T-helper 17 cell (primary cell): ENCODE measurements at regions not wholly inside any gene's neighbourhood (a gene's known extent, or its start where the extent isn't known, plus 50 kb on each side); places are given as distances from the start of the nearest gene placed in this dataset.
A peak's percentile ranks its signal among the peaks of the same experiment; 100 is the strongest.

Experiments
- ATAC-seq: fragments of 150-1000 bp; cut with Tn5 transposase; 2 replicates; pipeline ENCODE4 v1.10.0; 2021; ENCODE audit warnings: mild to moderate bottlenecking, moderate library complexity
- DNase-seq, 3 donors: peaks; one replicate each; pipeline versions ENCODE4 v3.0.0 to v3.0.0-alpha.2; 2020 to 2021
- H3K9me3 ChIP-seq: one replicate; pipeline ENCODE4 v1.7.0; 2013; ENCODE audit warnings: low read length, mild to moderate bottlenecking; ENCODE audit not compliant: control insufficient read depth, poor library complexity, severe bottlenecking
- H3K27ac Mint-ChIP-seq: one replicate; pipeline ENCODE4 v1.8.0; 2022; ENCODE audit warnings: mild to moderate bottlenecking, moderate library complexity, mixed read lengths
- H3K27me3 Mint-ChIP-seq: one replicate; pipeline ENCODE4 v1.8.0; 2022; ENCODE audit warnings: mixed read lengths
- H3K36me3 Mint-ChIP-seq: one replicate; pipeline ENCODE4 v1.8.0; 2022; ENCODE audit warnings: low read depth, mixed read lengths
- H3K4me1 Mint-ChIP-seq: one replicate; pipeline ENCODE4 v1.8.0; 2022; ENCODE audit warnings: mild to moderate bottlenecking, mixed read lengths
- H3K4me3 Mint-ChIP-seq: one replicate; pipeline ENCODE4 v1.8.0; 2022; ENCODE audit warnings: mild to moderate bottlenecking, moderate library complexity, mixed read lengths

GRCh38 chr7:116122972-116123595 lies 87.3 kb upstream of the TES start:
- no peaks in the 10 kb centered on the region for H3K36me3 Mint-ChIP-seq
- H3K9me3 ChIP-seq, result no peaks in the 10 kb centered on the region
- H3K4me1 Mint-ChIP-seq, result peaks cover 3% of the 10 kb centered on the region
- DNase-seq, result no peak
- H3K27ac Mint-ChIP-seq, result no peak overlapping the region
- ATAC-seq, result no peak
- H3K4me3 Mint-ChIP-seq, result no peak overlapping the region
- peaks cover 41% of the 10 kb centered on the region for H3K27me3 Mint-ChIP-seq

- Mint-ChIP-seq H3K4me1 (peaks cover 3% of the 10 kb centered on the region), H3K36me3 (no peaks in the 10 kb centered on the region), H3K4me3 (no peak overlapping the region), H3K27ac (no peak overlapping the region), H3K27me3 (peaks cover 23% of the 10 kb centered on the region)
- DNase-seq, result no peak
- no peak for ATAC-seq
- no peaks in the 10 kb centered on the region for H3K9me3 ChIP-seq
Measured at GRCh38 chr7:116128139-116128538, 82.2 kb upstream of the TES start.

GRCh38 chr7:116135306-116135705 lies 75.0 kb upstream of the TES start:
- ATAC-seq, result no peak
- Mint-ChIP-seq H3K4me1 (peaks cover 4% of the 10 kb centered on the region), H3K27ac (no peak overlapping the region)

GRCh38 chr7:116138202-116138801 lies 72.0 kb upstream of the TES start:
- H3K9me3 ChIP-seq, result no peaks in the 10 kb centered on the region
- ATAC-seq (peak; percentile 86), DNase-seq (no peak)
- Mint-ChIP-seq H3K27me3 (peaks cover 7% of the 10 kb centered on the region), H3K27ac (no peak overlapping the region), H3K4me3 (no peak overlapping the region), H3K4me1 (peaks cover 9% of the 10 kb centered on the region), H3K36me3 (no peaks in the 10 kb centered on the region)

More at GRCh38 chr7:116135306-116135705, 75.0 kb upstream of the TES start:
- no peaks in the 10 kb centered on the region for H3K36me3 Mint-ChIP-seq
- H3K4me3 Mint-ChIP-seq, result no peak overlapping the region
- H3K9me3 ChIP-seq, result no peaks in the 10 kb centered on the region
- peaks cover 7% of the 10 kb centered on the region for H3K27me3 Mint-ChIP-seq
- no peak for DNase-seq

GRCh38 chr7:116139007-116139406 lies 71.3 kb upstream of the TES start:
- no peak for DNase-seq
- peak overlapping the region; percentile 11 for H3K27ac Mint-ChIP-seq
- peaks cover 8% of the 10 kb centered on the region for H3K4me1 Mint-ChIP-seq
- no peaks in the 10 kb centered on the region for H3K9me3 ChIP-seq
- no peak overlapping the region for H3K4me3 Mint-ChIP-seq
- peaks cover 13% of the 10 kb centered on the region for H3K27me3 Mint-ChIP-seq
- H3K36me3 Mint-ChIP-seq, result no peaks in the 10 kb centered on the region
- no peak for ATAC-seq

GRCh38 chr7:116139807-116140206 lies 70.5 kb upstream of the TES start:
- peak overlapping the region; percentile 11 for H3K27ac Mint-ChIP-seq
- peaks cover 18% of the 10 kb centered on the region for H3K27me3 Mint-ChIP-seq
- H3K4me3 Mint-ChIP-seq, result no peak overlapping the region
- DNase-seq (no peak), ATAC-seq (no peak)
- H3K4me1 Mint-ChIP-seq, result peaks cover 8% of the 10 kb centered on the region
- H3K36me3 Mint-ChIP-seq, result no peaks in the 10 kb centered on the region
- H3K9me3 ChIP-seq, result no peaks in the 10 kb centered on the region

GRCh38 chr7:116142374-116142773 lies 68.0 kb upstream of the TES start:
- no peaks in the 10 kb centered on the region for H3K9me3 ChIP-seq
- Mint-ChIP-seq H3K36me3 (no peaks in the 10 kb centered on the region), H3K27me3 (peaks cover 25% of the 10 kb centered on the region), H3K4me3 (no peak overlapping the region), H3K27ac (no peak overlapping the region), H3K4me1 (peaks cover 8% of the 10 kb centered on the region)
- ATAC-seq (no peak), DNase-seq (no peak)

DNA sequence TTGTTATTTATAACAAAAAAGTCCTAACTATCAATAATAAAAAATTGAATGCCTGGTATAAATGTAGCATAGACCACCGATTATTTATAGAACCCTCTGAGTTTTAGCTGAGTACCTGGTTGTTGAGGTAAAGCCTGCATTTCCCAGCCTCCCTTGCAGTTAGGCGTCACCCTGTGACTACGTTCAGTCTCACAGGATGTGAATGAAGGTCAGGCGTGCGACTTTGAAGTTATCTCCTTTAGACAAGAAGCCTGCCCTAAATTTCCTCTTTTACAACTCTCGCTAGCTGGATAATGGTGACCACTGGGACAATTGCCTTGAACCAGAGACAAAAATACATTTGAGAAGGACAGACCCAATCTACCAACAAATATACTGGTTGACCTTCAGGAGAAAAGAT lies 67.5 kb upstream of the TES start:
- no peaks in the 10 kb centered on the region for H3K36me3 Mint-ChIP-seq
- H3K4me1 Mint-ChIP-seq, result peaks cover 8% of the 10 kb centered on the region
- DNase-seq (no peak), ATAC-seq (peak; percentile 88)
- no peak overlapping the region for H3K4me3 Mint-ChIP-seq
- no peak overlapping the region for H3K27ac Mint-ChIP-seq
- peaks cover 25% of the 10 kb centered on the region for H3K27me3 Mint-ChIP-seq
- no peaks in the 10 kb centered on the region for H3K9me3 ChIP-seq

DNA sequence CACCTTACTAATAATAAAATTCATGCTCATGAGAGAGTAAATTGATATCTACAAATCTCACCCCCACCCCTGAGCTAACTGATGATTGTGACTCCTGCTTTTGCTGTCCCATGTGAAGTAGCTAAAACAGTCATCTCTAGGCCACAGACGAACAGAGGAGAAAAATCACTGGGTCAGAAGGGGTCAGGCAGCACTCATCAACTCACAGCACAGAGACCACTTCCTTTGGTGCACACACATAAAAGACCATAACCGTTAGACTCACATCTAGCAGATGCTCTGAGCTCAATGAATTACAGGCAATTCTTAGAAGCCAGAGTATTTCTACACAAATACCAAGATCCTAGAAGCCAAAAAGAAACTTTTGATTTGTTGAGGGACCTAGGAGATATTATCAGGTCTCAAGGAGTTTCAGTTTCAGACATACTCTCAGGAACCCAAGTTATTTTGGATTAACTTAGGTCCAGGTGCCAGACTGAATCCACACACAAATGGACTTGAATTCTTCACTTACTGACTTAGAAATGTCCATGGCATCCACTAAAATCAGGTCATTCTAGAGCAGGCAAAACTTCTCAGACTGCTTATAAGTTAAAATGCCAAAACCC lies 65.0 kb upstream of the TES start:
- Mint-ChIP-seq H3K36me3 (no peaks in the 10 kb centered on the region), H3K27ac (peak overlapping the region; percentile 67), H3K4me1 (peaks cover 5% of the 10 kb centered on the region), H3K4me3 (no peak overlapping the region), H3K27me3 (peaks cover 28% of the 10 kb centered on the region)
- DNase-seq (no peak), ATAC-seq (no peak)
- no peaks in the 10 kb centered on the region for H3K9me3 ChIP-seq

- H3K9me3 ChIP-seq, result no peaks in the 10 kb centered on the region
- DNase-seq, result no peak
- ATAC-seq, result no peak
- peaks cover 8% of the 10 kb centered on the region for H3K4me1 Mint-ChIP-seq
- H3K36me3 Mint-ChIP-seq, result no peaks in the 10 kb centered on the region
- H3K4me3 Mint-ChIP-seq, result no peak overlapping the region
- H3K27me3 Mint-ChIP-seq, result peaks cover 37% of the 10 kb centered on the region
- H3K27ac Mint-ChIP-seq, result no peak overlapping the region
Measured at GRCh38 chr7:116148108-116148507, 62.2 kb upstream of the TES start.

DNA sequence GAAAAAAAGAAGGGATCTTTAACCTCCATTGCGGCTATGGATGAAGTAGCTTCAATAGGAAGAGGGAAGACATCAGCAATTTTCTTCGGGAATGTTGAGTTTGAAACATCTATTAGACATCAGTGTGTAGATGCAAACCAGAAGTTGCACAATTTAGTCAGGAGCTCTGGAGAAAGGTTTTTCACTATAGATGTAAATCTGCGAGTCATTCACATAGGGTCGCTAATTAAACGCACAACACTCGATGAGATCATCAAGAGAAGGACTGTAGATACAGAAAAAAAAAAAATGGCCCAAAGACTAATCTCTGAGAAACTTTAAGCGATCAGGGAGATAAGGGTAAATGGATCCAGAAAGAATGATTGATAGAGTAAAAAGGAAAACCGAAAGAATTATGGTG lies 61.7 kb upstream of the TES start:
- DNase-seq, result no peak
- Mint-ChIP-seq H3K4me1 (peaks cover 7% of the 10 kb centered on the region), H3K4me3 (no peak overlapping the region)

DNA sequence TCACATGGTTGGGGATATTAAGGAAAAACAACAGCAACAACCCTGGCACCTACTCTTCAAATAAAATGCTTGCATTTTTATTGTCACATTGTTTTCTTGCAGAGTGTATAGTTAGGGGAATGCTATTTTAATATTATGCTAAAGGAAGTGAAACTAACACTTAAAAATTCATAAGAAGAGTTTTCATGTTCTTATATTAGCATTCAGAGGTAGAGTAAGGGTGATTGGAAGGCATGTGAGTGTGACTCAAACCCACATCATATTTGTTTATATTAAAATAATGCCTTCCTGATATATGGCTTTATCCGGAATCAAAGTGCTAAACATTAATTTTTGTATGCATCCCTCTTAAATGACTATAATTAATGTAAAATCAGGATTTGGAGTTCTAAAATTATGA lies 59.8 kb upstream of the TES start:
- no peak overlapping the region for H3K4me3 Mint-ChIP-seq
- no peak overlapping the region for H3K27ac Mint-ChIP-seq
- no peaks in the 10 kb centered on the region for H3K36me3 Mint-ChIP-seq
- no peak for DNase-seq
- ATAC-seq, result no peak
- peaks cover 35% of the 10 kb centered on the region for H3K27me3 Mint-ChIP-seq
- peaks cover 9% of the 10 kb centered on the region for H3K4me1 Mint-ChIP-seq
- H3K9me3 ChIP-seq, result no peaks in the 10 kb centered on the region

More for the DNA sequence above, 61.7 kb upstream of the TES start:
- H3K9me3 ChIP-seq, result no peaks in the 10 kb centered on the region
- Mint-ChIP-seq H3K27me3 (peaks cover 39% of the 10 kb centered on the region), H3K27ac (no peak overlapping the region), H3K36me3 (no peaks in the 10 kb centered on the region)
- no peak for ATAC-seq

DNA sequence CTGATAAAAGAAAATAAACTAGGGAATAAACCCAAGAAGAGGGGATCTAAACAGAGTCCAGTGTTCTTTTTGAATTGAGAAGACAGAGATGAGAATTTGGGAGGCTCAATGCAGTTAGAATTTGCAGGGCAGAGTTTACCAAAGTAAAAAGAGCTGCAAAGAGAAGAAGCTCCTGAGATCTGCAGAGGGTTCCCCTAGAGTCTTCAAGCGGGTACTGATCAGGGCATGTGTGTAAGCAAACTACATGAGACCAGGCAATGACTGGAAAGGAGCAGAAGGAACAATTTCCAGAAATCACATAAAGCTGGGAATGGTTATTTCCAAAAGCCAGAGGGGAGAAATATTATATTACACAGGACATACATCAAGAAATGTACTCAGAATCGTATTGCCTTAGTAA lies 58.1 kb upstream of the TES start:
- no peak overlapping the region for H3K27ac Mint-ChIP-seq
- ATAC-seq (no peak), DNase-seq (no peak)
- no peaks in the 10 kb centered on the region for H3K36me3 Mint-ChIP-seq
- H3K9me3 ChIP-seq, result no peaks in the 10 kb centered on the region
- peaks cover 43% of the 10 kb centered on the region for H3K27me3 Mint-ChIP-seq
- no peak overlapping the region for H3K4me3 Mint-ChIP-seq
- peaks cover 9% of the 10 kb centered on the region for H3K4me1 Mint-ChIP-seq

DNA sequence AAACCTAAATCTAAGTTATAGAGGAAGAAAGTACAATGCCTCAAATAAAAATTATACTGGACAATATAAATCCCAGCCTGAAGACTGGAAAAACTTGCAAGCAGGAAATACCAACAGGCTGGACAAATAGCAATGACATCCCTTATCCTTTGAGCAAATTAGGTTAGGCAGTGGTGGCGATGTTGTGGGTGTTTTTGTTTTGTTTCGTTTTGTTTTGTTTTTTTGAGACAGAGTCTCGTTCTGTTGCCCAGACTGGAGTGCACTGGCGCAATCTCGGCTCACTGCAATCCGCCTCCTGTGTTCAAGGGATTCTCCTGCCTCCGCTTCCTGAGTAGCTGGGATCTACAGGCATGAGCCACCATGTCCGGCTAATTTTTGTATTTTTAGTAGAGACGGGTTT lies 57.3 kb upstream of the TES start:
- ATAC-seq (no peak), DNase-seq (no peak)
- H3K9me3 ChIP-seq, result no peaks in the 10 kb centered on the region
- Mint-ChIP-seq H3K36me3 (peaks cover 3% of the 10 kb centered on the region), H3K4me3 (no peak overlapping the region), H3K4me1 (peaks cover 9% of the 10 kb centered on the region), H3K27ac (no peak overlapping the region), H3K27me3 (peaks cover 51% of the 10 kb centered on the region)
